ENCODE measurements at regions not wholly inside any gene's neighbourhood (a gene's known extent, or its start where the extent isn't known, plus 50 kb on each side); places are given as distances from the start of the nearest gene placed in this dataset.

- DNase-seq, result no peak
These were observed 102.9 kb upstream of the RIOK3 start for GRCh38 chr18:23350188-23350587.

- DNase-seq, result no peak
These were observed 101.6 kb upstream of the RIOK3 start for GRCh38 chr18:23351521-23351920.

DNA sequence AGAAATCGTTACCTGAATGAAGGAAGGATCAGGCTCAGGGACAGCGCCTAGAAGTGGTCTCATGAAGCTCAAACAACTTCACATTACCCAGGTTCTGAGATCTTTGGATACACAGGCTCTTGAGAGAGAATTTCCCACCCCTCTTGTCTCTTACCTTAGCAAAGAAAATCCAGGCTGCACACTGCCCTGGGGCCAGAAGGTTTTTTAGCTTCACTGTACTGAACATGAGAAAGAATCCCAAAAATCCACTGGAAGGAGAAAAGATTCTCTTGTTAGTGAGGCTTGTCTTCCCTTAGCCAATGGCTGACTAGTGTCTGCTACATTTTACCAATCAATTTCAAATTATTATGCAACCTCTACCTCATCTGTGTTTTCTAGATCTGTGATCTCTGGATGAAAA lies 101.0 kb upstream of the RIOK3 start:
- no peak for DNase-seq

DNA sequence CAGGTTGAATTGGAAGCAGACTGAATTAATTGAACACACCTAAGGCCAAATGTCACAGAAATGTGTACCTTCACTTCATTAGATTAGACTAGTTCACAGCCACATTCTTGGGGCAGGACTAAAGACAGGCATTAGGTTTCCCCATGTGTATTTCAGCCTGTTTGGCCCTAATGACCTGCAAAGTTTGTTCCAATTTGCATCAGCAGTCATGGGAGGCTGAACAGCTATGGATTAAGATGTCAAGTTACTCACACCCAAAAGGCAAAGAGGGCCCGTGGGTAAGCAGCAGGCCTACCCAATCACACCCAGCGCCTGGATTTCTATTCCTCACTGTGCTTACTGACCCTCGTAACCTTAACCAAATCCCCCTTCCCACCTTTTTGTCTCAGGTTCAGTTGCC lies 99.6 kb upstream of the RIOK3 start:
- no peak for DNase-seq

DNA sequence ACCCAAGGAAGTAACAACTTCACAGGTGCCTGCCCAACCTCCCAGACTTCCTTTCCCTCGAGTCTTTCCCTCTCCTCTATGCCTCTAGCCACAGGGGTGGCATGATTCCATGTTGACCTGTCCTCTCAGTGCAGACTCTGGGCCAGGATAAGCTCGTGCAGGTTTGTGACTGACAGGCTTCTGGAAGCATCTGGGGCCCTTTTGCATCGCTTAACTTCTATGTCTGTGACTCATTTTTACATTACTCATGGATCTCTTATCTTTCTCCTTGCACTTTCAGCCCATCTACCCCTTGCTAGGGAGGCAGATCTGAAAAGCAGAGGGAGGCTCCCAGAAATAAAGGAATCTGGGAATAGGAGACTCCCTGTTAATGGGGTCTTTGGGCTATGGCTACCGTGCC lies 98.5 kb upstream of the RIOK3 start:
- no peak for DNase-seq

DNA sequence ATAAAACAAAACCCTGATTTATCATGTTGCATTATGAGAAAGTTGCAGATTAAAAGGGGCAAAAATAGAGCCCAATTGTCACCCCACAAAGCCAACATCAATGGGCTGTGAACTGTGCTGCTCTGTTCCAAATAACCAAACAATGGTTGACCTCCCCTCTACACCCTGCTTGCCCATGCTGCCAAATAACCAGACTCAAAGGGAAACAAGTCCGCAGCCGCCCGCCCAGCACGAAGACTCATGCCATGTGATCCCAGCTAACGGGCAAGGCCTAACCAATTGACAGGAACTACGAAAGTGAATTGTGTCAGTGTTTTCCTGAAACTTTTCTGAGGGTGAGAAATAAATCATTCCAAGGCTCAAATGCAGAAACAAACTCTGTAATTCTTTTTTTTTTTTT lies 97.9 kb upstream of the RIOK3 start:
- DNase-seq, result no peak

- DNase-seq, result no peak
These were observed 96.7 kb upstream of the RIOK3 start for GRCh38 chr18:23356424-23356823.

DNA sequence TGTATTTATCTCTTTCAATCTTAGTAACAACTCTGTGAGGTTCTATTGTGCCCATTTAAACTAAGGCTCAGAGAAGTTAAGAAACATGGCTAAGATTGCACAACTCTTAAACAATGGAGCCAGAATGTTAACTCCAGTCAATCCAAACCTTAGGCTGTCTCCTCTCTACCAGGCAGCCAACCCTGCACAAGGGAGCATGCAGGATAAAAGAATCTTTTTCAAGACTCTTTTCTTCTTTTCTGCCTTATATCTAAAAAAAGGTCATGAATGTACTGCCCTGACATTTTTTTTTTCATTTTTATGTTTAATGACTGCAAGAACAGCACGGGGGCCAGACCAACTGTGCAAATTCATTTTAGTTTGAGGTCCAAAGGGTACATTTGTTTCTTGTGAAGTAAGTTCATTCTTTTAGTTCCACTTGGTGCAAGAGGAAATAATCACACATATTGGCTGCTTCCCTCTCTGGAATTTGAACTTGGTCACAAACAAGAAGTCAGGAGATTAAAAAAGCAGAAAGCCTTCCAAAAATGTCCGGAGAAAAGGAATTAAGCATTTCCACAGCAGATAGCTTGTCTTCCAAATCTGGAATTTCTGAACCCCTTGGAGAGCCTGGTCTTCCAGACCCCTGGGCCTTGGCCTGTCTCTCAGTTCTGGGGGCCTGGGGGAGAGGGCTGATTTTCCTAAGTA lies 96.0 kb upstream of the RIOK3 start:
- no peak for DNase-seq

DNA sequence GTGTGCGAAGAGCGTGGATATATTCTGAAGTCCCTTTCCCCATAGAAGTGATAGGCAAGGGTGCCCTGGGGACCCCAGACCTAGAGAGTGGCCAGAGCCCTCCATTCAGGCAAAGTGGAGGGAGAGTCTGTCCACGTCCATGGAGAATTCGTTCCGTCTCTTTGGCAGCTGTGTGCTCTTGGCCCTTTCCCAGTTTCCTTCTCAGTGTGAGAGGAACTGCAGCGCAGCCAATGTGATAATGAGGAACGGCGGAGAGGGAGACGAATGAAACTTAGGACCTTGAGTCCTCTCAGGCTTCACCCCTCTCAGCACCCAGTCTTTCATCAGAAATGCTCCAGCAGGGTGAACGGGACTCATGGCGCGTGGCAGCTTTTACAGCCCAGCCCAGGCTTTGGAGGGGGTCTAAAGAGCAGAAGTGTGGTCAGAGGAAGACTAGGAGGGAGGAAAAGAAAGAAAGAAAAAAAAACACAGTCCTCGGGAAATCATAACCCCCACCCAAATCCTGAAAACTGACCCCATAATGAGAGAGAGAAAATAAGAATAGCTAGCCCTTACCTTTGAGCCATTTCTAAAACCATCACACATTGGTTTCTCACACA lies 95.0 kb upstream of the RIOK3 start:
- DNase-seq, result no peak

GRCh38 chr18:23359421-23359820 lies 93.7 kb upstream of the RIOK3 start:
- DNase-seq, result no peak

DNA sequence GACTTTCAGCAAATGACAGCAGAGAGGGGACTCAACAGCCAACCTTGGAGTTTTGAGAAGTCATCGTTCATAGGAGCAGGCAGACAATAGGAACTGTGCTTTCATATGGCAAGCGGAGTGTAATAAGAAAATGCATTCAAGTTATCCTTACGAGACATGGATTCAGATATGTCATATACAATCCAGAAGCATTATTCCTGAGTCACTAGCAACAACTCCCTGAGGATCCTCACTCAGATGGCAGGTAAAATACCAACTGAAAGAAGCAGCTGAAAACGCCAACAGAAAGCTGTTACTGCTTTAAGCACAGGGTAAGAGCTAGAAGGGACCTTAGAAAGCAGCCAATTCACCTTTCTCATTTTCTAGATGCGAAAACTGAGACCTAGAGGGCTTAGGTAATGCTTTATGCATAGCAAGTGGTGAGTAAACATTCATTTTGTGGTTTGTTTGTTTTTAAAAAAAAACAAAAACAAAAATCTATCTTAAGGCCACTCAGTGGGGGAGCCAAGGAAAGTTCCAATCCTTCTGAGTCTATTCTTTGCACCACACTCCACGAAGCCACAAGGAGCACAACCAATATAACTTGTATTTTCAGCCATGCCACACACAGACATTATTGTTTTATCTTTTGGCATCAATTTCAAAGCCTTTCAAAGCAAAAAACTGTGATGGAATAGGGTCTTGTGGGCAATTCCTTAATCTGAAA lies 89.1 kb upstream of the RIOK3 start:
- DNase-seq, result no peak

- DNase-seq, result no peak
These were observed 87.5 kb upstream of the RIOK3 start for GRCh38 chr18:23365602-23366001.

DNA sequence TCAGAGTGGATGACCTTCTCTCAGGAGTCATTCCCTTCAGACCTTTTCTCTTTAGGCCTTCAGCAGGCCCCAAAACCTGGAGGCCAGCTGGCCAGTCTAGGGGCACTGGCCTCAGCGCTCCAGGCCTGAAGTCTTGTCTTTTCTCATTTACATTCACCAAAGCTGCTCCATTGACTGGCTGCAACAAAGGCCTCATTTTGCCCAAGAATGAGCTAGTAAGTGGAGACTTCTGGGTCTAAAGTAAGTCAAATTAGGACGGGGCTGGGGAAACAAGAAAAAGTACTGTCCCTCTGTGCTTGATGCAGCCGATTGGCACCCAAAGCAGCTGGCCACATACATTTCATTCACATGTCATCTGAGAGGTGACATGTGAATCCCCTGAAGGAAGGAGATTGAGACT lies 83.8 kb upstream of the RIOK3 start:
- no peak for DNase-seq

DNA sequence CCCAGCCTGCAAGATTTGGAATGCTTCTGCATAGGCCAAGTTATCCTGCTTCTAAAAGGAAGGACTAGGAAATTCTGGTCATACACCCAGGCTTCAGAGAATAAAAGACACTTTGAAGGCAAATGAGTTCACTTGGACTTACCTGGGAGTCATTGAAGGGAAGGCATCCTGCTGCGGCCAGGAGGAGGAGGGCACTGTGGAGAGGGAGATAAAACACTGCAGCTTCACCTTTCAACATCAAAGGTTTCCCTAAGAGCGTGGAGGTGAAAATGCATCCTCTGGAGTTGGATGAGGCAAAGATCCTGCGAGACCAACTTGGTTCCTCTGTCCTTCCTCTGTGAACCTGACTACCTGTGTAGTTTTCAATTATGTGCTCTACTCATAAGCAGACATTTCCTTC lies 79.5 kb upstream of the RIOK3 start:
- no peak for DNase-seq

- no peak for DNase-seq
These were observed 75.3 kb upstream of the RIOK3 start for GRCh38 chr18:23377669-23378301.

- no peak for DNase-seq
These were observed 74.8 kb upstream of the RIOK3 start for GRCh38 chr18:23378302-23378686.

DNA sequence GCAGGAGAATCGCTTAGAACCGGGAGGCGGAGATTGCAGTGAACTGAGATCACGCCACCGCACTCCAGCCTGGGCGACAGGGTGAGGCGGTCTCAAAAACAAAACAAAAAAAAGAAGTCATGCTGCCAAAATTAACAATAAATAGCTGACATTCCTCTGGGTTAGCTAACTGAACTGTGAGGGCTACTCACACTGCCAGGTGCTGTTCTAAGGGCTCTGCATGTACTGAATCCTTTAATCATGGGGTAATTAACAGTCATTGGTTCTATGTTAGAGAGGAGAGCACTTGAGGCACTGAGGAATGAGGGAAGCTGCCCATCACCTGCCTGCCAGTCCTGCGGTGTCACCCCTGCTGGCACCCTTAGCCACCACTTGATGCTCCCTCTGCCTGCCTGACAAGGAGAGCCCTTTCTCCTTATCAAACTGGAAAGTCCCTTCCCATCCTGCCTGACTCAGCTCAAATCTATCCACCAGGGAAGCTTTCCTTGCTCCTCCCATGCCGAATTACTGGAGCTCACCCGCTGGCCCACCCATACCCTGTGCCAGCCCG lies 73.0 kb upstream of the RIOK3 start:
- DNase-seq, result no peak

DNA sequence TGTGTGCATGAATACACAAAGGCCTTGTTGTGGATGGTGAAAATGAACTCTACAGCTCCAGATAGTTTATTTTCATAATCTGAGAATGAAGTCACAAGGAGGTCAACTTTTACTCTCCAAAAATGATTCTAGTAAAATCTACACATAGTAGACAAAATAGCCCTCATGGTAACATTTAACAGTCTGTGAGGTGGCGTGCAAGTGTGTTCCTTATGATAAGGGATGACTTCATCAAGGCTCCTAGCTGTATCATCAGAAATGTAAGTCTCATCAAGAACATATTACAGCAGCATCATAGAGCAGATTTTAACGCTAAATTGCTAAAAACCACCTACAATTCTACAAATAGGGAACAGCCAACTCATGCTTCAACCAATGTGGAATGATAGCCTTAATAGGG lies 72.3 kb upstream of the RIOK3 start:
- DNase-seq, result no peak

DNA sequence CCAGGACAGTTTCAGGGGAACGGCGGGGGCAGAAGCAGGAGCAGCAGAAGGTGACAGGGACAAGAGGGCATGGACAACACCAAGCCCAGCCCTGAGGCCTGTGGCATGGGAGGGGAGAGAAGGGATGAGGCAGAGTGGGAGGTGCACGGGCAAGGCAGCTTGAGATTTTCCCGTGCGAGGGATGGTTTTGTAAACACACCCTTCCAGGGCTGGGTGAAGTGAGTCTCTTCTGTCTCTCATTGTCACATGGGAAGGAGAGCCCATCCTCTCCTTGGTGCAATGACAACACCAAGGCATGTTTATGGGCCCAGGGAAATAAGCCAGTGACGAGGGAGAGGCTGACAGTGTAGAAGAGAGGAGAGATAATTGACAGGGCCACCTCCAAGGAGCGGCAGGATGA lies 69.6 kb upstream of the RIOK3 start:
- DNase-seq, result no peak

- no peak for DNase-seq
These were observed 68.0 kb upstream of the RIOK3 start for GRCh38 chr18:23384778-23385736.

DNA sequence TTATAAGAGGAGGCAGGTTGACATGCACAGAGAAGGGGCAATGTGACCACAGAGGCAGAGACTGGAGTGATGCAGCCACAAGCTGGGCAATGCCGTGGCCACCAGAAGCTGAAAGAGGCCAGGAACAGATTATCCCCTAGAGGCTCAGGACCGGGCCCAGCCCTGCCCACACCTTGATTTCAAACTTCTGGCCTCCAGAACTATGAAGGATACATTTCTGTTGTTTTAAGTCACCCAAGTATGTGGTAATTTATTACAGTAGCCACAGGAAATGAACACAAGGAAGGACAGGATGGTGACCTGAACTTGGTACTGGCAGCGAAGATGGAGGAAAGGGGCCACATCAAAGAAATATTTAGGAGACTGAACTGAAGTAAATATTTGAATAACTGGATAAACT lies 66.8 kb upstream of the RIOK3 start:
- DNase-seq, result no peak

GRCh38 chr18:23387265-23387664 lies 65.8 kb upstream of the RIOK3 start:
- peak; percentile 18 for DNase-seq

DNA sequence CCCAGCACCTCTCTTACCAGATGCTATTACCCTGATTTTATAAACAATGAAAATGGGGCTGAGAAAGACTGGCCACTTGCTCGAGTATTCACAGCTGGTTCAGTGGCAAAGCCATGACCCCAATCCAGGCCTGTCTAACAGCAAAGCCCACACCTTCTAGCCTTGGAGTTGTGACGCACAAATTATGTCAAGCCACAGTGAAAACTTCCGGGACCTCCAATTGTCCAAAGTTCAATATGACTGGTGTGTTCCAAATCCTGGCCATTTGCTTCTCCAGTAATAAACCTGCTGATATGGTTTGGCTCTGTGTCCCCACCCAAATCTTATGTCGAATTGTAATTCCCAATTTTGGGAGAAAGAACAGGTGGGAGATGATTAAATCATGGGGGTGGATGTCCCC lies 64.7 kb upstream of the RIOK3 start:
- DNase-seq, result no peak
